Mesothelial cell of epicardium (in vitro differentiated cells): ENCODE measurements at regions not wholly inside any gene's neighbourhood (a gene's known extent, or its start where the extent isn't known, plus 50 kb on each side); places are given as distances from the start of the nearest gene placed in this dataset.

Experiments
- DNase-seq, 2 experiments: peaks; one replicate each; pipeline ENCODE4 v3.0.0; 2021; ENCODE audit warnings: low spot score in 2 of 2; ENCODE audit not compliant: unreplicated experiment in 2 of 2
- H3K27ac Mint-ChIP-seq: 2 replicates; pipeline ENCODE4 v1.8.0; 2021; ENCODE audit warnings: mixed read lengths
- H3K27me3 Mint-ChIP-seq: 2 replicates; pipeline ENCODE4 v1.8.0; 2021; ENCODE audit warnings: low read depth, mixed read lengths
- H3K36me3 Mint-ChIP-seq: 2 replicates; pipeline ENCODE4 v1.8.0; 2021; ENCODE audit warnings: mixed read lengths
- H3K4me1 Mint-ChIP-seq: 2 replicates; pipeline ENCODE4 v1.8.0; 2021; ENCODE audit warnings: mixed read lengths
- H3K4me3 Mint-ChIP-seq: 2 replicates; pipeline ENCODE4 v1.8.0; 2021; ENCODE audit warnings: mild to moderate bottlenecking, moderate library complexity, mixed read lengths
- H3K9me3 Mint-ChIP-seq: 2 replicates; pipeline ENCODE4 v1.8.0; 2021; ENCODE audit warnings: mixed read lengths
- TF ChIP-seq, protein P1 (sequence below): fragments of 200-600 bp; sonication (generic); IDR thresholded peaks from one replicate; pipeline ENCODE4 v1.5.0; 2021; ENCODE audit warnings: antibody characterized with exemption; ENCODE audit not compliant: unreplicated experiment

DNA sequence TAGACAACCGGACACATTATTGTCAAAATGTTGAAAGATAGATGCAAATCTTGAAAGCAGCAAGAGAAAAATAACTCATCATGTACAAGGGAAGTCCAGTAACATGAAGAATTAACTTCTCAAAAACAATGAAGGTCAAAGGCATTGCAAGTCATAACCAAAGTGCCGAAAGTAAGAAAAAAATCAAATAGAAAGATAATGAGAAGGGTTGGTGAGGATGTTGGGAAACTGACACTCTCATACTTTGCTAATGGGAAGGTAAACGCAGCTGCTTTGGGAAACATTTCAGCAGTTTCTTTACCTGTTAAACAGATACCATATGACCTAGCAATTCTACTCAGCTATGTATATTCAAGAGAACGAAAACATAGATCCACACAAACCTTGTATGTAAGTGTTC is 303.0 kb downstream of the ARL4A start:
- Mint-ChIP-seq H3K27me3 (no peaks in the 10 kb centered on the region), H3K4me3 (no peak overlapping the region), H3K27ac (no peak overlapping the region), H3K9me3 (peaks cover 4% of the 10 kb centered on the region), H3K36me3 (no peaks in the 10 kb centered on the region), H3K4me1 (peaks cover 21% of the 10 kb centered on the region)
- TF ChIP-seq, protein P1, sequence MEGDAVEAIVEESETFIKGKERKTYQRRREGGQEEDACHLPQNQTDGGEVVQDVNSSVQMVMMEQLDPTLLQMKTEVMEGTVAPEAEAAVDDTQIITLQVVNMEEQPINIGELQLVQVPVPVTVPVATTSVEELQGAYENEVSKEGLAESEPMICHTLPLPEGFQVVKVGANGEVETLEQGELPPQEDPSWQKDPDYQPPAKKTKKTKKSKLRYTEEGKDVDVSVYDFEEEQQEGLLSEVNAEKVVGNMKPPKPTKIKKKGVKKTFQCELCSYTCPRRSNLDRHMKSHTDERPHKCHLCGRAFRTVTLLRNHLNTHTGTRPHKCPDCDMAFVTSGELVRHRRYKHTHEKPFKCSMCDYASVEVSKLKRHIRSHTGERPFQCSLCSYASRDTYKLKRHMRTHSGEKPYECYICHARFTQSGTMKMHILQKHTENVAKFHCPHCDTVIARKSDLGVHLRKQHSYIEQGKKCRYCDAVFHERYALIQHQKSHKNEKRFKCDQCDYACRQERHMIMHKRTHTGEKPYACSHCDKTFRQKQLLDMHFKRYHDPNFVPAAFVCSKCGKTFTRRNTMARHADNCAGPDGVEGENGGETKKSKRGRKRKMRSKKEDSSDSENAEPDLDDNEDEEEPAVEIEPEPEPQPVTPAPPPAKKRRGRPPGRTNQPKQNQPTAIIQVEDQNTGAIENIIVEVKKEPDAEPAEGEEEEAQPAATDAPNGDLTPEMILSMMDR: no peak
- DNase-seq: no peak

DNA sequence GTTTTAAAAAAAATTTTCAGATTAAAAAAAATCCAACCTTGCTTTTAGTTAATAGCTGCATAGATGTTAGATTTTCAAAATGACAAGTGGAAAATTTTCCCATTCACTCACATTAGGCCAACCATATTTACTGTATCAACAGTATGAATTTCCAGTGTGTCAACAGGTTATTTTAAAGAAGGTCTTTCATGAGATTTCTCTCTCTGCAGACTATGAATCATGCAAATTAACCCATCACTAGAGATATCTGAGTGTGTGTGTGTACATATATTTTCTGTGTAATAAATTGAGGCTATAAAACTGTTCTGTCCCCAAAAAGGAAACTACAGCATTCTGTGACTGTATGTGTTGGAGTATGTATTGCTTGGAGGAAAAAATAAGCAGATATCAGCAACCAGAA is 305.6 kb downstream of the ARL4A start:
- Mint-ChIP-seq H3K4me1 (peaks cover 21% of the 10 kb centered on the region), H3K27me3 (no peaks in the 10 kb centered on the region), H3K27ac (no peak overlapping the region), H3K4me3 (no peak overlapping the region), H3K9me3 (peaks cover 10% of the 10 kb centered on the region), H3K36me3 (no peaks in the 10 kb centered on the region)
- DNase-seq: no peak
- TF ChIP-seq, protein P1: no peak

DNA sequence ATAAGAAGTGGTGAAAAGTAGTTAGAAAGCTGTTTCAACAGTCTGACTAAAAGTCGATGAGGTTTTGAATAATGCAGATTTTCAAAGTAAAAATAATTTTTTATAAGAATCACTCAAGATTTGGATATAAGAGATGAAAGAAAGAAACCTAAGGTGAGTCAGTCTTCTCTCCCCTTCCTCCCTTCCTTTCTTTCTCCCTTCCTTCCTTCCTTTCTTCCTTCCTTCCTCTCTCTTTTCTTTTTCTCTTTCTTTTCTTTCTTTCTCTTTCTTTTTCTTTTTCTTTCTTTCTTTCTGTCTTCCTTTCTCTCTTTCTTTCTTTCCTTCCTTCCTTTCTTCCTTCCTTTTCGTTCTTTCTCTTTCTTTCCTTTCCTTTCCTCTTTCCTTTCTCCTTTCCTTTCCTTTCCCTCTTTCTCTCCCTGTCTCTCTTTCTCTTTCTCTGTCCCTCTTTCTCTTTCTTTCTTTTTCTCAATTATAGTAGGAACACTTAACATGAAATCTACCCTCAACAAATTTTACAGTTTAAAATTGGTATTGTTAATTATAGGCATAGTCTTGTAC is 308.6 kb downstream of the ARL4A start:
- H3K27ac Mint-ChIP-seq: no peak overlapping the region
- no peak for DNase-seq
- H3K4me1 Mint-ChIP-seq: peaks cover 10% of the 10 kb centered on the region
- H3K36me3 Mint-ChIP-seq: peaks cover 6% of the 10 kb centered on the region
- H3K9me3 Mint-ChIP-seq: peaks cover 32% of the 10 kb centered on the region
- TF ChIP-seq, protein P1: no peak
- H3K27me3 Mint-ChIP-seq: no peaks in the 10 kb centered on the region
- no peak overlapping the region for H3K4me3 Mint-ChIP-seq

DNA sequence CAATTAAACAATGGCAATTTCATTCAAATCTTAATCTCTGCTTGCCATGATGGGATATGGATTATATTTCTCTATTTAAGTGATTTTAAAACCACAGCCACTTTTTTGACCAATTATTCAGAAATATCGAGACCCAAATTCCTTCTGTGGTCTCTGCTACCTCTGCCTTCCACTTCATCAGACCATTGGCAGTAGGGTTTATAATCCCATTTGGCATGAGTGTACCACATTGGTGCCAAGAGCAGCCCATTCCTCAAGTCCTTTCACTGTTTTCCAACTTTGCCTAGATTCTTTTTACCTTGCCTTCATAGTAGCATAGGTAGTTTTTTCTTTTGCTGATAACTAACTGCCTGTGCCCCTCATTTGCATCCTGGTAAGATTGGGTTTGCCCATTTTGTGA is 319.9 kb downstream of the ARL4A start:
- Mint-ChIP-seq H3K4me3 (no peak overlapping the region), H3K36me3 (peaks cover 6% of the 10 kb centered on the region), H3K9me3 (peaks cover 25% of the 10 kb centered on the region), H3K27me3 (no peaks in the 10 kb centered on the region), H3K27ac (no peak overlapping the region), H3K4me1 (no peaks in the 10 kb centered on the region)
- TF ChIP-seq, protein P1: no peak
- DNase-seq: no peak

DNA sequence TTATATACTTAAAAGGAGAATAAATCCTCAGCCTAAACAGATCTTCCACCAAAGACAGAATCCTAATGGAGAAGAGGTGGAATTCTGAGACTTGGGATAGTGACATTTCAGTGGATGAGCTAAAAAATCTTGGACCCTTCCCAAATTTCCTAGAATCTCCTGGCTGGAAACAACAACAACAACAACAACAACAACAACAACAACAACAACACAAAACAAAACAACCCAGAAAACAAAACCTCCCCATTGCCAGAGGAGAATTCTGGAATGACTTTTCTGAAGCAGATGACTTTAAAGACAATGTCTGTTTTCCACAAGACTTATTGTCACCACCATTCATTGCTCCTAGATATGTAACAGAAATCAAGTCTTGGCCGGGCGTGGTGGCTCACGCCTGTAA is 322.1 kb downstream of the ARL4A start:
- peaks cover 3% of the 10 kb centered on the region for H3K4me1 Mint-ChIP-seq
- H3K27ac Mint-ChIP-seq: no peak overlapping the region
- H3K36me3 Mint-ChIP-seq: peaks cover 6% of the 10 kb centered on the region
- no peak for DNase-seq
- H3K9me3 Mint-ChIP-seq: peaks cover 18% of the 10 kb centered on the region
- H3K27me3 Mint-ChIP-seq: no peaks in the 10 kb centered on the region
- TF ChIP-seq, protein P1: no peak
- H3K4me3 Mint-ChIP-seq: no peak overlapping the region

DNA sequence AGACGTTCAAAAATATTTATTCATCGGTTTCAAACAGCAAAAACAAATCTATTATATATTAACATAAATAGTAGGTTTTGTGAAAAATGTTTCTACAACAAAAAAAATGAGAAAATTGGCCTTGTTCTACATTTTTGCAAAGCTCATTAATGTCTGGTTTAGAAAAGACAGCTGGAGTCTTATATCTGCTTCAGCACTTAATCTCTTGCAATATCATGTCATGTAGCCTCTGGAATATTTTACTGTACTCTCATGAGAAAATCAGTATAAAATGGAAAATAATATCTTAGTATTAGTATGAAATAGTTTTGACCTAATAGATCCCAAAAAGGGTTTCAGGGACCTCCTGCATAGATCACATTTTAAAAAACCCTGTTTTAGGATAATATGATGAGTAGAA is 326.6 kb downstream of the ARL4A start:
- TF ChIP-seq, protein P1: no peak
- Mint-ChIP-seq H3K9me3 (peaks cover 13% of the 10 kb centered on the region), H3K27me3 (no peaks in the 10 kb centered on the region), H3K4me1 (peaks cover 26% of the 10 kb centered on the region), H3K27ac (no peak overlapping the region), H3K4me3 (no peak overlapping the region), H3K36me3 (peaks cover 6% of the 10 kb centered on the region)
- DNase-seq: no peak
